ENCODE measurements at regions not wholly inside any gene's neighbourhood (a gene's known extent, or its start where the extent isn't known, plus 50 kb on each side); places are given as distances from the start of the nearest gene placed in this dataset.
"Not testable (repeated sequence)": the region's sequence is repeated elsewhere in the genome, so short reads cannot be mapped to it uniquely, and the experiment has no call there.

DNA sequence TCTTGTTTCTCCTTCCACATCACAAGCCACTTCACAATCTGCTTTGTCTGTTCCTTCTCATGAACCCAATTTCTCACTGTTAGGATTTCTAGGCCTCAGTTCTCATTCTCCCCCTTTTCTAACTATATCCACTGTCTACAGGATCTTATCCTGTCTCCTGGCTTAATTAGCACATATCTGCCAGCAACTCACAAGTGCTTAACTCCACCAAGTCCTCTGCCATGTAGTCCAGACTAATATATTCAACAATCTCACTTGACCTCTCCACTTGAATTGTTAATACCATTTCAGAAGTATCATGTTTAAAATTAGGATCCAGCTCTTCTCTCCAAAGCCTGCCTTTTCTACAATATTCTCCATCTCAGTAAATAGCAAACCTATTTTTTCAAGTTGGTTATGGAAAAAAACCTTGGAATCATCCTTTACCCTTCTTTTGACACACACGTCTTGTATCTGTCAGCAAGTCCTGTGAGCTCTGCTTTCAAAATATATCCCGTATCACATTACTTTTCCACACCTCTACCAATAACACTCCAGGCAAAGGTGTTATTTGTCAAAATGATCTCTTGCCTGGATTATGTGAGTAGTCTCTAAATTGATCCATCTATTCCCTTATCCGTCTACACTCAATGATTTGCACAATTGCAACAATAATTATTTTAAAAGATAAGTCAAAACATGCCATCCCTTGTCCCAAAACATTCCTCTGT, 127.2 kb upstream of the SLIT2 start:
- DNase-seq (ENCODE audit: low read depth, low spot score) = no peak

DNA sequence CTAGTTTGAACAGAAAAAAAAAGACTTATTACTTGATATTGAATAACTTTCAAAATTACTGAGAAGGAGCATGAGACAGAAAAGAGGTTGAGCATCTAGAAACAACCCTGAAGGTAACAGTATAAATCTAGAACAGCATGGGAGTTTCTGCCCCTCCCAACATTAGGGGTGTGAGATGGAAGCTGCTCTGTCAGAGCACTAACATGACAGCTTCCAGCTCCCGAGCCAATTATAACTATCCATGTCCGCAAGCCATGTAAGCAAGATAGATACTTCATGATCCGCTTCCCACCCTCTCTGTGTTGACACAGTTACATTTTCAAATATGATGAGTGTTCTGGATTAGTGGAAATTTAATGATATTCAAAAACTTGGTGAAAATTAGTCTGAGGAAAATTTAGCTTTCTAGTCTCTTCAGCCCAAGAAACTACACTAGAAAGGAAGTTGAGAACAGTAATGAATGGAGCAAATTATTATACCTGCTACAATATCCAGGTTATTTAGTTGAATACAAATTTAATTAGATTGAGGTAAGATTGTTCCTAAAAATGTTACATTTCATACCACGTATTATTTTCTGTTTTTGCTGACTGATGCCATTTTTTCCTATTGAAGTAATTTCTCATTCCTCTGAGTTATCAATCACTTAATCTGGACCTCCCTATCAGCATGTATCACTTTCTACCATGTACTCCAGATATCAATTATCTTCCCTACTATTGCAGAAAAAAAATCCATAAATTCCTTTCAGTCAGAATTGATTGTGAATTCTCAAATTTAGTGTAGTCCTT, 129.3 kb upstream of the SLIT2 start:
- no peak for DNase-seq (ENCODE audit: low read depth, low spot score)

DNA sequence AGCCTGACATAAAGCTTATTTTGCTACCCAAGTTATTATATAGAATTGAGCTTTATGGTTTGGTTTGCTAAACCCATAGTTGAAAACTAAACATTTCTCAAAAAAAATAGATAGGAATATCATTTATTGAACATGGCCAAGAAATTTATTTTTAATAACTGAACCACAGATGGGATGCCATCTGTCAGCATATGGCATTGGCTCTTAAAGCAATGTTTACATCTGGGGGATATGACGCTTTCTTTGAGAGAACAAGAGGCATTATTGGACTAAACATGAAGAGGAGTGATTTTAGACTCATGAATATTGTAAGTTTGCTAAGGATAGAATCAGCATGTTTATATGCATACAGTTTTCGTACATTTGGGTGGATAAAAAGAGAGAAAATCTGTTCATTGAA, 132.6 kb upstream of the SLIT2 start:
- no peak for DNase-seq (ENCODE audit: low read depth, low spot score)

DNA sequence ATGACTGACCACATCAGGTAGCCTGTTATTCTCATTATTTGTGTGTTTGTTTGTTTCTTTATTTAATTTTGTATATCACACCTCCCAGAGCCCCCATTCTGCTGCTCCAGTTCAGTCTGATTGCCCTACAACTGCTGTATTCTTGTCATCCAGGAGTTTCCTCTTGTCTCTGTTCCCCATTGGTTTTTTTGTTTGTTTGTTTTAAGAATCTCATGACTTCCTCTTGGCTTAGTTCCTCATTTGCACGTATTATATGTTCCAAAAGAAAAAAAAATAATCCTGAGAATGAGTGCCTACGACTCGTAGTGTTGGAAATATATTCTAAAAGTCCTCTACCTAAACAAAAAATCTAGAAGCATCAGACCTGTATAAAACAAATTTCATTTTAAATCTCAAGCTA, 142.3 kb upstream of the SLIT2 start:
- DNase-seq (ENCODE audit: low read depth, low spot score) = no peak

DNA sequence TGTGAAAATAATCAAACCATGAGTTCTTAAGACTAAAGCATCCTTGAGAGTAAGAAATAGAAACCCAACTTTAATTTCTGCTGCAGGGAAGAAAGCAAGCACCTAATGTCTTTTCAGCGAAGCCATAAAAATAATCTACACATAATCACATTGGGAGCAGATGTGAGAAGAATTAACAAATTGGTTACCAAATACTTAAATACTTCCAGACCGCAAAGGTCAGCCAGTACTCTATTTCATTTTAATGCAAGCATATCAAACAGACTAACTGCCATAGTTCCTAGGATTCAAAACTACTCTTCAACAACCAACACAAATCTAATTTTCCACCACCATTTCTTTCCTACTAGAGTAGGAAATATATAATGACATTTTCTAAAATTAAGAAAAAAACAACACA, 144.8 kb upstream of the SLIT2 start:
- DNase-seq (ENCODE audit: low read depth, low spot score) = no peak

DNA sequence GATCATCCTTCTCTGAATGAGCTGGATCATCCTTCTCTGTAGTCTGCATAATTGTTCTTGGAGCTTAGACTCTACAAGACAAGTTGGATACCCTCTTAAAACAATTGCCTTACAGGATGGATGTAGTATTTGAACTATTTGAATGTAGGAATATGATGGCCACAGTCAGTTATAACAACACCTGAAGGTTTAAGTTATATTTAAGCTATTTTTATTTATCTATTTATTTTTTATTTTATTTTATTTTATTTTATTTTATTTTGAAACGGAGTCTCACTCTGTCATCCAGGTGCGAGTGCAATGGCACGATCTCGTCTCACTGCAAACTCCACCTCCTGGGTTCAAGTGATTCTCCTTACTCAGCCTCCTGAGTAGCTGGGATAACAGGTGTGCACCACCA, 149.9 kb upstream of the SLIT2 start:
- no peak for DNase-seq (ENCODE audit: low read depth, low spot score)

DNA sequence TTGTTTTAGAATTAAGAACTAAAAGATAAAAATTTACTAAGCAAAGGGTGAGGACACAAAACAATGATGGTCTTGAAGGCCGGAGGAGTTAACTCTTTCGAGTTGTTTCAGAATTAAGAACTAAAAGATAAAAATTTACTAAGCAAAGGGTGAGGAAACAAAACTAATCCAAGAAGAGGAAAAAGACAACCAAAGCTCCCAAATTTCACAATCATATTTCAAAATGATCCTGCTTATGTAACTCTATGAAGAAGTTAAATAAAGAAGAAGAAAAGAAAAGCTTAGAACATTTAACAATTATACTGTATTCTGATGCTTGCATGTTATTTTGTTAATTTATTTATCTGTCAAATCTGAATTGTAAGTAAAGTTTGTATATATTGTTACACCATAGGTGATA, 154.8 kb upstream of the SLIT2 start:
- no peak for DNase-seq (ENCODE audit: low read depth, low spot score)

DNA sequence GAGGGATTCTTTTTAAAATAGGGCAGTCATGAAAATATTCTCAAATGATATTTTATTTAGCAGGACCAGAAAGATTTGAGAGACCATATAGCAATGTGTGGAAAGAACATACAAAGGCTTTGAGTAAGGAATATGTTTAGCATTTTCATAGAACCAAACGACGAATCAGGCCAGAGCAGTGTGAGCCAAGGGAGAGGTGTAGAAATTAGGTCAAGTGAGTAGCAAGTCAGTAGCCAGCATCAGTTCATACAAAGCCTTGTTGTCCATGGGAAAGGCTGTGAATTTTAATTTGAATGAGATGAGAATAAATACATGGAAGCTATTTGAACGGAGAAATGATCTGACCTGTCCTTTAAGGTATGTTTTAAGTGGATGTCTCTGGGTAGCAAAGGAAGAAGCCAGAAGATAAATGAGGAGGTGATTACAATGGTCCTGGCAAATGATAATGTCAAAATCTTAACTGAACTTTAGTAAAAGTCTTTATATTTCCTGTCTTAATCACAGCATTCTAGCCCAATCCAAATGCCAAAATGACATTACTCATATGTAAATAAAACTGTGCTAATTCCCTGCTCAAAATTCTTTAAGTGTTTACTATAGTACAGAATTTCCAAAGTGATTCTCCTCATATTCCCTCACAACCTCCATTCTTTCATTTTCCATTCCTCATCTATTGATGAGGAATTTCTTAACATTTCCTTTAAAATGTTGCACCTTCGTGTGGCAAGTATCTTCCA, 155.7 kb upstream of the SLIT2 start:
- no peak for DNase-seq (ENCODE audit: low read depth, low spot score)

DNA sequence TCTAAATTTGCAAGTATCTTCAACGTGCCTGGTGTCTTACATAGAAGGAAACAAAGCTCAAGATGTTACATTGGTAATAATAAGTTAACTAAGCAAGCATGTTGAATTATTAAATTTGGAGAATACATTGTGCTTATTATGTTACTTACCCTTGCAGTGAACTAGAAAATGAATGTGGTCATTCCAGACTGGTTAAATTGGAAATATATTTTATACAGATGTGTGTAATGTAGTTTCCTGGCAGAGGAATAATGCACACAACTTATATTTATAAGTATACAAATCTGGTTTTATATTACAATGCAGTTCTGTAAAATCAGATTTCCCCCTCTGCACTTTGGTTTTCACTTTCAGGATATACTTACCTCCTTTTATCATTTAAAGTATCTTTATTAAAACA, 159.9 kb upstream of the SLIT2 start:
- DNase-seq (ENCODE audit: low read depth, low spot score) = no peak

DNA sequence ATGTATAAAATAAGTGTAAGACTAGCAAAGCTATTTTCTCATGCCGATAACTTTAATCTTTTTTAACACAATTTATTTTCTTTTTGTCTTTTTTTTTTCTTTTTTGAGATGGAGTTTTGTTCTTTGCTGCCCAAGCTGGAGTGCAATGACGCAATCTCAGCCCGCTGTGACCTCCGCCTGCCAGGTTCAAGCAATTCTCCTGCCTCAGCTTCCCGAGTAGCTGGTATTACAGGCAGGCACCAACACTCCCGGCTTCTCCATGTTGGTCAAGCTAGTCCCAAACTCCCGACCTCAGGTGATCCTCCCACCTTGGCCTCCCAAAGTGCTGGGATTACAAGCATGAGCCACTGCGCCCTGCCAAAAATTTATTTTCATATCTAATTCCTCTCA, 164.2 kb upstream of the SLIT2 start:
- no peak for DNase-seq (ENCODE audit: low read depth, low spot score)

DNA sequence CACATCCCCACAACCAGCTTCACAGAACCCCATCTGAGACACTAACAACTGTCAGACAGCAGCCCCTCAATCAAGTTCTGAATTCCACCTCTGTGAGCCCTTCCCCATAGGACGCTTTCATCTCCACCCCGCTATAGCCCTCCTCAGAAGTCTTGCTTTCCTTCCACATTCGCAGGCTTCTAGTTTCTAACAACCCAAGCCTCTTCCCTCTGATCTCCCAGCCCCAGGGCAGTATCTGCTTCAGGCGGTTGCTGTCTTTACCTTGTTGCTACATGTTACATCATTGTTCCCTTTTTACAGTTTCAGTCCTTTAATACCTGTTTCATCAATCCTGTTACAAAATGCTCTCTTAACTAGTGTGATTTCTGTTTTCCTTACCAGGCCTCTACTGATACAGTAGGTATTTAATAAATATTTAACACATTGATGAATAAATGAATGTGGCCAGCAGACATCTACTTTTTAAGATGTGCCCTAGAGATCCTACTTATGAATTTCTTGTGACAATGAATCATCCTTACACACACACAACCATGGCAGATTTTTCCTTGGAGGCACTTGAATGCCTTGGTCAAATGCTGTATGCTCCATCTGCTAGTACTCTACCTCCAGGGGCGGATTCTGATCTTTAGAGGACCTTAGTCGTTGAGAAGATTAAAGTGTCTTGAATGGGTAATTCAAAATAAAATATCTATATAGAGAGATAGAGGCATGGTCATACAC, 164.7 kb upstream of the SLIT2 start:
- DNase-seq (ENCODE audit: low read depth, low spot score) = no peak

DNA sequence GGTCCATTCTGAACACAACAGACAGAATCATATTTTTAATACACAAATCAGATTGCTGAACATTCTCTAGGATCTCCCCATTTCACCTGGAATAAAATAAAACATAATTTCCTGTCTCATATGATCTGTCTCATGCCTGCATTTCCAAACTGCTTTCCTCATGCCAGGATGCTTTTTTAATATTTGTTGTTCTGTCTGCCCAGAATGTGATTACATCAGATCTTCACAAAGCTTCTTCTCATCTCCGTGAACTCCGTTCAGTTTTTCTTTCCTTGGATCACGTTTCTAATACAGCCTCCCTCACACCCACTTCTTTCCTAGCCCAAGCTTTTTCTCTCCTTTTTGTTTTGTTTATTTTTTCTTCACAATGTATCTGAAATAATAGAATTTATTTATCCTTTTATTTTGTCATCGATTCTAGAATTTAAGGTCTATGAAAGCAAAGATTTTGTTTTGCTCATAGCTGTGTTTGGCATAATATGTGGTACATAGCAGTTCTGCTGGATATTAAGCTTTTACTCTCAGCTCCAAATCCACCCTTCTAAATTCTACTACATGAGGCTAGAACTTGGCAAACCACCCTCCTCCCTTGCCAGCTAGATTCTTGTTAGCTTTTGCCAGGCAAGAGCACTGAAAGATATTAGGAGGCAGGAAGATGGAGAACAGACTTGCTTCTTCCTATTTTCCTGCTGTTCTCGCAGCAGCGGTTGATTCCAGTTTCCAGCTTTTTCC, 165.5 kb upstream of the SLIT2 start:
- DNase-seq (ENCODE audit: low read depth, low spot score) = no peak

DNA sequence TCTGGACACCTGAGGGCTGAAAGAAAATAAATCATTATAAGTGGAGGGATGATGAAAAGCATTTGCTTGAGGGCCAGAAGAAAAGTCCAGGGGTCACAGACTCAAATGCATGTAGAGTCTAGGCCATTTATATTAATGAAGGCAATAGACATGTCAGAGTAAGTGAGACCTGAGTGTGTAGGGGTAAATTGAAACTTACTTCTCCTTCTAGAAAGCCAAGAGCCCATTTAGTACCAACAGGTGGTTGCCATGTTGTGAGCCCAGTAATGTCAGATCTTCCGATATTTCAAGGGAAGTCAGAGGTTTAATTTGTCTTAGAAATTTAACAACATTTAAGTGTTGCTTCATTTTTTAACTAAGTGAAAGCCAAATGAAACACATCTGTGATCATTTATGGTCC, 166.1 kb upstream of the SLIT2 start:
- DNase-seq (ENCODE audit: low read depth, low spot score) = no peak

DNA sequence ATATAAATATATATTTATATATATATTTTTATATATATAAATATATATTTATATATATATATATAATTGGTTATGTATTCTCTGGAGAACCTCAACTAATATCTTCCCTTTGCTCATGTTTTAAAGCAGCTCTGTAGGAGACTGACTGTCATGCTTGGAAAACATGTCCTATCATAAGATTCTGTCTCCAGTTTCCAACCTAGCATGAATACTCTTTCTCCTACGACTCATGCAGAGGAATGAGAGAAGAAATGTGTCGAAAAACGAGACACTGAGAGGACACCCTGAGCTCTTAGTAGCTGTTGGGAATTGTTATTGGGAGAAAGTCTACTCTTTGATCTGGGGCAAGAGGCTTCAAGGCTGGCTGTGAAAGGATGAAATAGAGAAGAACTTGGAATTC, 166.5 kb upstream of the SLIT2 start:
- DNase-seq (ENCODE audit: low read depth, low spot score) = no peak

DNA sequence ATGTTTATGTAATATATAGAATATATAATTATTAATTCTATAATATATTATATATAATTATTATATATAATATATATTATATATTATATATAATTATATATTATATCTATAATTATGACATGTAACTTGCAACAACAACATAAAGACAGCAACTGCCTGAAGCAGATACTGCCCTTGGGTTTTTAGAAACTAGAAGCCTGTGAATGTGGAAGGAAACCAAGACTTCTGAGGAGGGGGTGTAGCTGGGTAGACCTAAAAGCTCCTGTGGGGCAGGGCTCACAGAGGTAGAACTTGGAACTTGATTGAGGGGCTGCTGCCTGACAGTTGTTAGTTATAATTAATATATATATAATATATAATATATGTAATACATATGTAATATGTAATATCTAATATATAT, 167.2 kb upstream of the SLIT2 start:
- no peak for DNase-seq (ENCODE audit: low read depth, low spot score)

DNA sequence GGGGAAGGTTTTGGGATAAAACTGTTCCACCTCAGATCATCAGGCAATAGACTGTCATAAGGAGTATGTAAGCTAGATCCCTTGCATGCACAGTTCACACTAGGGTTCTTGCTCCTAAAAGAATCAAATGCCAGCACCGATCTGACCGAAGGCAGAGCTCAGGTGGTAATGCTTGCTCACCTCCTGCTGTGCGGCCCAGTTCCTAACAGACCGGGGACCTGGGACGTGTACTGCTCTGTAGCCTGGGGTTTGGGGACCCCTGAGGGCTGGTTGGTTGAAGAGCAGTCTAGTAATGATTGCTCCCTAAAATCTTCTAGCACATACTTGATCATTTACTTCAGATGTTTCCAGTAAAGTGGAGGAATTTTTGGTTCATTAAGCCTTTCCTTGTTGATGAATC, 173.1 kb upstream of the SLIT2 start:
- no peak for DNase-seq (ENCODE audit: low read depth, low spot score)

DNA sequence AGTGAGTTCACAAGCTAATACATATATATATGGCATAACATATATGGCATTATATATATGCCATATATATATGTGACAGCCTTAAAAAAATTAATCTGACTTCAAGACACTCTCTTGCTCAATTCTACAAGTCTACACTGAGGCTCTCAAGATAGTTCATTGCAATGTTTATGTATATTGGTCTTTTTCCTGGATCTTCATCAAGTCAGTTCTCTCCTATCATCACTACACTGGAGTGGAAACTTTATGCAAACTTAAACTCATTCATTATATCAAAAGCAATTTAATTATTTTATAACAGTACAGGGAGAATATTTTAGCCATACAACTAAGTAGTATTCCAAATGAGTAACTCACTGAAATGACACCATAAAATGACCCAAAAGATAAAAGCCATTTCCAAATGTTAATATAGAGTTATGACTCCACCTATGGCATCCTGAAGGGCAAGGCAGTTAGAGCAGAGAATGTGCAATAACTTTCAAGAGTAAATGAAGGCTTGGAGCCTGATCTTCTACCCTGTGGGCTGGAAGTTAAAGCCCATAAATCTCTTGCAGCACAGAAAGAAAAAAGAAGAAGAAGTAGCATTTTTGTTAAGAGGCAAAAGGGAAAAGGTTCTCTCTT, 176.3 kb upstream of the SLIT2 start:
- DNase-seq (ENCODE audit: low read depth, low spot score) = no peak

DNA sequence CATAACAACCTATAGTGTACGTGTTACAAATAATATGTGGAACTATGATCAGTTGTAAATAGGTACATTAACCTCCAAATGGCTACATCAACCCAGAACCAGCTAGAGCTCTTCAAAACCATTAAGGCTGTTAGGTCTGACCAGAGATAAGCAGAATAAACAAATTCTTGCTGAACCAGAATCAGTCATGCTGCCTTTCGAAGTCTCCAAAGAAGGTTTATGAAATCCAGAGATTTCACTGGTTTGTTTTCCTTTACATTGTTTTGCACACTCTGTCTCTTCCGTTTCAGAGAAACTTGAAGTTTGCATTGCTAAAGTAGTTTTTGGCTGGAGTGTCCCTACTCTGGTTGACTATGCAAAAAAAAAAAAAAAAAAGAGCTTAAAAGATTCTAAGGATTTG, 177.3 kb upstream of the SLIT2 start:
- no peak for DNase-seq (ENCODE audit: low read depth, low spot score)

DNA sequence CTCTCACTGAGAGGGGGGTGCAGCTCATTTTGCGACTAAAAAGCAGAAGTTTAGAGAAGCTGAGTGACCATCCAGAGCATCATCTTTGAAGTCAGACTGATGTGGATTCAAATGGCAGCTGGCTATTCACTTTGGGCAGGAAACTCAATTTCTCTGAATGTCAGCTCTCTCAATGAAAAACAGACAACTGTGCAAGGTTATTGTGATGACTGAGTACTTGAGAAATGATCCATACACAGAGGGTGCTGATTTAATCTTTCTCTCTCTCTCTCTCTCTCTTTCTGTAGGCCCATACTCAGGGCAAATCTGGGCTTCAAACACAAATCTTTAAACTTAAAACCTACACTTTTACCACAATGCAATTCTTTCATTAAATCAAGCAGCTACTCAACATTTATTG, 185.8 kb upstream of the SLIT2 start:
- no peak for DNase-seq (ENCODE audit: low read depth, low spot score)

DNA sequence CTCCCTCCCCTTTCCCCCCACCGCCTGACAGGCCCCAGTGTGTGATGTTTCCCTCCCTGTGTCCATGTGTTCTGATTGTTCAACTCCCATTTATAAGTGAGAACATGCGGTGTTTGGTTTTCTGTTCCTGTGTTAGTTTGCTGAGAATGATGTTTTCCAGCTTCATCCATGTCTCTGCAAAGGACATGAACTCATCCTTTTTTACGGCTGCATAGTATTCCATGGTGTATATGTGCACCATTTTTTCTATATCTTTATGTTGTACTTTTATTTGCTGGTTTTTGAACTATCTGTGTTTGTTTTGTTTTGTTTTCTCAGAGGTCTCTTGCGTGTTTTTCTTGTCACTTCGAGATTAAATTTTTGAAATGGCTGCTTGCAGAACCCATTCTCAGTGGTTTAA, 188.8 kb upstream of the SLIT2 start:
- DNase-seq (ENCODE audit: low read depth, low spot score) = not testable (repeated sequence)

DNA sequence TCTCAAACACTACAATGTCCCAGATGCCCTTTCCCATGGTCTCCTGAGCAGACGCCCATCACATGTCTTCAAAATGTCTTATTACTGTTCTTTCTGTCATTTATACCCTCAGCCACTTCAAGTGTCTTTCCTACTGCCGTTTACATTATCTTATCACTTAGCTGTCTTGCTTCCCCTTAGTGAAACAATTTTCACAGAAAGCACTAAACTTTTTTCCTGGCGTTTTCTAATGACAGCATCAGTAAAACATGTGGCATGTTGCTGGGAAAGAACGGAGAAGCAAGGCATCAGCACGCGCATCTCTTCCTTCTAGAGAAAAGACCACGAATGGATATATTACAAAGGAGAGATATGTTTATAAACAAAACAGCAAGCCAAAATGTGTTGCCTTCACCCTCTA, 189.7 kb upstream of the SLIT2 start:
- no peak for DNase-seq (ENCODE audit: low read depth, low spot score)

All from iPS DF 19.7 (cell line).